Keratinocyte (primary cell): ENCODE measurements at regions not wholly inside any gene's neighbourhood (a gene's known extent, or its start where the extent isn't known, plus 50 kb on each side); places are given as distances from the start of the nearest gene placed in this dataset.
"Not testable (repeated sequence)": the region's sequence is repeated elsewhere in the genome, so short reads cannot be mapped to it uniquely, and the experiment has no call there.

Experiments used
- DNase-seq: peaks from one replicate; pipeline ENCODE4 v3.0.0-alpha.2; 2011; ENCODE audit warnings: low read depth, missing footprints, low spot score
- FAIRE-seq: peaks from 2 replicates; lab custom pipeline; 2011; peaks lifted over from hg19 to GRCh38; lab: Jason Lieb, UNC
- H2AFZ ChIP-seq: 2 replicates; pipeline ENCODE4 v1.6.0; 2012; ENCODE audit warnings: low read length, control low read depth, inconsistent platforms; ENCODE audit not compliant: control insufficient read depth
- H3K27ac ChIP-seq: 2 replicates; pipeline ENCODE4 v1.5.1; 2011; ENCODE audit warnings: low read length; ENCODE audit not compliant: control insufficient read depth, insufficient read depth
- H3K27me3 ChIP-seq: 3 replicates; pipeline ENCODE4 v1.6.0; 2011; ENCODE audit warnings: low read length; ENCODE audit not compliant: control insufficient read depth, insufficient read depth; ENCODE audit errors: extremely low read depth
- H3K36me3 ChIP-seq, 2 experiments: 2 replicates in 1 of 2; 3 replicates in 1 of 2; pipeline ENCODE4 v1.5.1; 2011; ENCODE audit warnings: low read length in 2 of 2, mild to moderate bottlenecking in 1 of 2; ENCODE audit not compliant: control insufficient read depth in 2 of 2, insufficient read depth in 2 of 2; ENCODE audit errors: extremely low read depth in 1 of 2
- H3K4me1 ChIP-seq: 3 replicates; pipeline ENCODE4 v1.5.1; 2011; ENCODE audit warnings: low read length; ENCODE audit not compliant: control insufficient read depth, insufficient read depth; ENCODE audit errors: extremely low read depth
- H3K4me2 ChIP-seq: 3 replicates; pipeline ENCODE4 v1.6.0; 2011; ENCODE audit warnings: low read depth, low read length; ENCODE audit not compliant: control insufficient read depth, insufficient read depth; ENCODE audit errors: extremely low read depth
- H3K4me3 ChIP-seq, 3 experiments: fragments of 200-600 bp in 1 of 3; sonication (generic) in 1 of 3; 2 replicates in 2 of 3; 3 replicates in 1 of 3; pipeline ENCODE4 v1.5.1; 2011 to 2016; ENCODE audit warnings: low read length in 3 of 3, mild to moderate bottlenecking in 3 of 3, control low read depth in 2 of 3, inconsistent platforms in 1 of 3, low read depth in 1 of 3, mixed read lengths in 1 of 3, mixed run types in 1 of 3, moderate library complexity in 1 of 3; ENCODE audit not compliant: control insufficient read depth in 2 of 3, insufficient read depth in 2 of 3; ENCODE audit errors: extremely low read depth in 1 of 3
- H3K79me2 ChIP-seq: 2 replicates; pipeline ENCODE4 v1.6.0; 2012; ENCODE audit warnings: low read length; ENCODE audit not compliant: control insufficient read depth, insufficient read depth
- H3K9ac ChIP-seq: 3 replicates; pipeline ENCODE4 v1.6.0; 2011; ENCODE audit warnings: low read length; ENCODE audit not compliant: control insufficient read depth, insufficient read depth; ENCODE audit errors: extremely low read depth
- H3K9me1 ChIP-seq: 3 replicates; pipeline ENCODE4 v1.6.0; 2011; ENCODE audit warnings: low read length; ENCODE audit not compliant: control insufficient read depth, insufficient read depth; ENCODE audit errors: extremely low read depth
- H3K9me3 ChIP-seq: 2 replicates; pipeline ENCODE4 v1.5.1; 2012; ENCODE audit warnings: low read depth, low read length; ENCODE audit not compliant: control insufficient read depth
- H4K20me1 ChIP-seq: 3 replicates; pipeline ENCODE4 v1.6.0; 2011; ENCODE audit warnings: low read length; ENCODE audit not compliant: control insufficient read depth, insufficient read depth; ENCODE audit errors: extremely low read depth
- dilution Hi-C: fragments of 300-500 bp; cut with MboI; formaldehyde crosslinking; loops from one replicate; pipeline ENCODE4 v1.7.0; 2020; ENCODE audit warnings: low sequenced_read_pairs; ENCODE audit not compliant: extremely low pct_ligation_motif_present

- H3K79me2 ChIP-seq, FAIRE-seq, H3K27me3 ChIP-seq, H3K4me3 ChIP-seq, H3K27ac ChIP-seq, DNase-seq, H3K4me1 ChIP-seq, H4K20me1 ChIP-seq, H3K9me3 ChIP-seq, H3K9ac ChIP-seq, dilution Hi-C loops, H3K36me3 ChIP-seq, H3K4me2 ChIP-seq, H3K9me1 ChIP-seq, H2AFZ ChIP-seq: not testable (repeated sequence)
Observed at GRCh38 chr20:30386099-30386498, 871.4 kb upstream of the DEFB115 start.

GRCh38 chr20:30387823-30388222 lies 869.6 kb upstream of the DEFB115 start:
- dilution Hi-C loops, H4K20me1 ChIP-seq, H3K79me2 ChIP-seq, H3K4me3 ChIP-seq, H3K9me1 ChIP-seq, H3K9ac ChIP-seq, H3K4me1 ChIP-seq, H3K27ac ChIP-seq, H3K4me2 ChIP-seq, H3K27me3 ChIP-seq, H3K36me3 ChIP-seq, H2AFZ ChIP-seq, DNase-seq, H3K9me3 ChIP-seq, FAIRE-seq: not testable (repeated sequence)

- FAIRE-seq, H3K9ac ChIP-seq, H3K9me1 ChIP-seq, H3K9me3 ChIP-seq, H3K4me2 ChIP-seq, H3K36me3 ChIP-seq, H3K4me3 ChIP-seq, dilution Hi-C loops, H4K20me1 ChIP-seq, H2AFZ ChIP-seq, H3K4me1 ChIP-seq, H3K79me2 ChIP-seq, H3K27ac ChIP-seq, H3K27me3 ChIP-seq, DNase-seq: not testable (repeated sequence)
Observed at GRCh38 chr20:30393523-30393922, 863.9 kb upstream of the DEFB115 start.

GRCh38 chr20:30397111-30397510 lies 860.4 kb upstream of the DEFB115 start:
- not testable (repeated sequence) for H3K36me3 ChIP-seq

GRCh38 chr20:30405061-30405460 lies 852.4 kb upstream of the DEFB115 start:
- H3K27ac ChIP-seq, H3K27me3 ChIP-seq, H3K9ac ChIP-seq, H3K4me1 ChIP-seq, H3K4me2 ChIP-seq, H3K9me1 ChIP-seq, H3K79me2 ChIP-seq, H4K20me1 ChIP-seq, H3K36me3 ChIP-seq, FAIRE-seq, dilution Hi-C loops, DNase-seq, H2AFZ ChIP-seq, H3K9me3 ChIP-seq, H3K4me3 ChIP-seq: not testable (repeated sequence)

More at GRCh38 chr20:30397111-30397510, 860.4 kb upstream of the DEFB115 start:
- H4K20me1 ChIP-seq, H3K4me1 ChIP-seq, dilution Hi-C loops, H3K4me3 ChIP-seq, H3K4me2 ChIP-seq, H3K79me2 ChIP-seq, DNase-seq, H3K27me3 ChIP-seq, H2AFZ ChIP-seq, FAIRE-seq, H3K27ac ChIP-seq, H3K9me1 ChIP-seq, H3K9ac ChIP-seq, H3K9me3 ChIP-seq: not testable (repeated sequence)
